Retinal pigment epithelial cell (primary cell): ENCODE measurements at regions not wholly inside any gene's neighbourhood (a gene's known extent, or its start where the extent isn't known, plus 50 kb on each side); places are given as distances from the start of the nearest gene placed in this dataset.
A peak's percentile ranks its signal among the peaks of the same experiment; 100 is the strongest.

Experiments used
- DNase-seq: peaks from one replicate; pipeline ENCODE4 v3.0.0-alpha.2; 2010; ENCODE audit warnings: low read depth
- H3K4me3 ChIP-seq: 2 replicates; pipeline ENCODE4 v1.5.1; 2011; ENCODE audit warnings: mild to moderate bottlenecking, low read length, control low read depth, moderate library complexity
- CTCF ChIP-seq: conservative IDR thresholded peaks from 2 replicates; pipeline ENCODE4 v1.5.1; 2011; ENCODE audit warnings: low read depth, low read length, control low read depth, inconsistent platforms

- no peak for DNase-seq
- H3K4me3 ChIP-seq, result no peak overlapping the region
- no peak for TF ChIP-seq CTCF
These were observed 90.5 kb downstream of the PMAIP1 start for GRCh38 chr18:59990121-59990823.

- peak; percentile 93 for TF ChIP-seq CTCF
- DNase-seq, result peak; percentile 23
- H3K4me3 ChIP-seq, result no peak overlapping the region
These were observed 88.4 kb downstream of the PMAIP1 start for GRCh38 chr18:59988098-59988706.

GRCh38 chr18:59987102-59987501, 87.3 kb downstream of the PMAIP1 start:
- DNase-seq, result no peak
- H3K4me3 ChIP-seq, result no peak overlapping the region
- no peak for TF ChIP-seq CTCF

- no peak overlapping the region for H3K4me3 ChIP-seq
- TF ChIP-seq CTCF, result no peak
- no peak for DNase-seq
These were observed 86.3 kb downstream of the PMAIP1 start for GRCh38 chr18:59986139-59986538.

GRCh38 chr18:59985289-59985688, 85.5 kb downstream of the PMAIP1 start:
- no peak for DNase-seq
- TF ChIP-seq CTCF, result no peak
- H3K4me3 ChIP-seq, result no peak overlapping the region

GRCh38 chr18:59983506-59983905, 83.7 kb downstream of the PMAIP1 start:
- DNase-seq, result no peak
- TF ChIP-seq CTCF, result no peak
- H3K4me3 ChIP-seq, result no peak overlapping the region

GRCh38 chr18:59980188-59980637, 80.4 kb downstream of the PMAIP1 start:
- no peak for TF ChIP-seq CTCF
- no peak for DNase-seq
- no peak overlapping the region for H3K4me3 ChIP-seq
